ENCODE measurements at regions not wholly inside any gene's neighbourhood (a gene's known extent, or its start where the extent isn't known, plus 50 kb on each side); places are given as distances from the start of the nearest gene placed in this dataset.
"Not testable (repeated sequence)": the region's sequence is repeated elsewhere in the genome, so short reads cannot be mapped to it uniquely, and the experiment has no call there.

- DNase-seq = no peak
Measured at GRCh38 chr5:102554082-102554481, 55.3 kb upstream of the SLCO6A1 start.

- no peak for DNase-seq
Measured at GRCh38 chr5:102554728-102555127, 55.9 kb upstream of the SLCO6A1 start.

GRCh38 chr5:102561894-102562760 lies 63.3 kb upstream of the SLCO6A1 start:
- no peak for DNase-seq

- DNase-seq = no peak
Measured at GRCh38 chr5:102570747-102571146, 71.9 kb upstream of the SLCO6A1 start.

DNA sequence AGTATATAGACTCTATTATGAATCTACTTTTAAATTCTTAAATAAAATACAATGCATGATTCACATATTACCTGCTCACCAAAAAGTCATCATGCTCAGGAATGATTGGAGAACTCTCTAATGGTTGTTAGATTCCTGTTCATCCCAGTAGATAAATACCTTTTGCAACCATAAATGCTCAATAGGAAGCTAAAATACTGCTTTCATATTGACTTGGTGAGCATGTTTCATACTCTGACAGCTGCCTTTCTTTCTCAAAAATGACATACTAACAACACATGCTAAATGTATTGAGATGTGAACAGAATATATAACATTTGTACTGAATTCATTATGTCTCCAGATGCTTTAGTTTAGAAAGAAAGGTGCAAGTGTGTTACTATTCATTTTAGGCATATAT lies 79.6 kb upstream of the SLCO6A1 start:
- no peak for DNase-seq

GRCh38 chr5:102579379-102579778 lies 80.6 kb upstream of the SLCO6A1 start:
- no peak for DNase-seq

DNA sequence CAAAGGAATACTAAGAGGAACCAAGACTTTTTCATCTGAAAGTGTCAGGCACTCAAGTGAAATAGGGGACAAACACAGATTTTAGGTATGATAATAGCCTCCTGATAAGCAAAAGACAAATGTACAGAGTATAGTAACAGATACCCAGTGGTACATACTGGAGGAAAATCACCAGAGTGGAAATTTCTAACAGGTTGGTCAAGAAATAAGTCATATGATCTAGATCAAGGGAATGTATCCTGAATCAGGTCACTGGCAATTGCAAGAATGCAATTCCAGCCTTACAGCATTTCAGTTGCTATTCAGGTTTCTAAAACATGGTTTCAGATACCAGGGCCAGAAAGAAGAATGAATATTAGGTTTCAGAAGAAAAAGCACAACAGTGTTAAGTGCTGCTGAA lies 82.2 kb upstream of the SLCO6A1 start:
- DNase-seq = no peak

DNA sequence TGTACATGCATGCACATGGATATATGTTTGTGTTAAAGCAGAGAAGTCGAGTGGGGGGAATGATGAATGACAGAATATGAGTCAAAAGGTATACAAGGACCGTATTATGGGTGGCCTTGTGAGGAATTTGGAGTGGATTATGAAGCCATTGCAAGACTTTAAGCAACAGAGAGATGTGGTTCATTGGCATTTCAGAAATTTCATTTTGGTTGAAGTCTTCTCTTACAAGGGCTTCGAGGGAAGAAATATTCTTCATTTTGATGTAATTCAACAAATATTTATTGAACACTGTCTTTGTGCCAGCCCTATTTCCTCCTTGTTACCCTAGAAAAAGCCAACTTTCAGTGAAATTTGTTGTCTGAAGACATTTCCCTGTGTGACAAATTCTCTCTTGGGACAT lies 83.9 kb upstream of the SLCO6A1 start:
- DNase-seq = no peak

- no peak for DNase-seq
Measured at GRCh38 chr5:102583276-102584124, 84.7 kb upstream of the SLCO6A1 start.

DNA sequence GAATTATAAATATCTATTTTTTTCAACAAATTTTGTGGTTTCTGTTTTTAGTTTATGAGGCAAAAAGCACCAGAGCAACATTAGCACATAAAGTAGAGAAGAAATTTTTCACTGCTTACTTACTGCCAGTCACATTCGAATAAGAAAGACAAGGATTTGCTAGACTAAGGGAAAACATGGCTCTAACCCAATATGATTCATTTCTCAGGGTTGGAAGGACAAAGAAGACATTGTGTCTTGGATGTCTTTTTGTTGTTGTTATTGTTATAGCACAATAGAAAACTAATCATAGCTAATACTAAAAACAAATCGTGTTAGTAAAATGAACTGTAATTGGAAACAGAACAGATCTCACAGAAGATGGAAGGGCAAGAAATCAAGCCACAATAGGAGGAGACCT lies 90.9 kb upstream of the SLCO6A1 start:
- DNase-seq = no peak

- DNase-seq = no peak
Measured at GRCh38 chr5:102590467-102590866, 91.7 kb upstream of the SLCO6A1 start.

DNA sequence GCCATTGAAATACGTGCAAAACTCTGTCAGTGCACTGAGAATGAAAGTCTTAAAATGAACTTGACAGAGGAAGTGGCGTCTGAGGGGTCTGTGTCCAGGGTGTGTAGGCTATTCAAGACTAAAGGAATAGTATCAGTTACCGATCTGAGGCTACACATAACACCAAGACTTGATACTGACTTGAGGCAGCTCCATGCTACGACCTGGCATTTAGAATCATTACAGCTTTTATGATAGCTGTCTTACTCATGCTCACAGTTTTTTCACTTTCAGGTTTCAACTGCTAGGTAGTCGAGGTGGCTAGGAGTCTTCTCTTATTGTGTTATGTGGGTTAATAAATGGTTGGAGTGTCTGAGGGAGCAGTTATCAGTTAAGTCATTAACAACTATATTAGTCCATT lies 92.8 kb upstream of the SLCO6A1 start:
- no peak for DNase-seq

DNA sequence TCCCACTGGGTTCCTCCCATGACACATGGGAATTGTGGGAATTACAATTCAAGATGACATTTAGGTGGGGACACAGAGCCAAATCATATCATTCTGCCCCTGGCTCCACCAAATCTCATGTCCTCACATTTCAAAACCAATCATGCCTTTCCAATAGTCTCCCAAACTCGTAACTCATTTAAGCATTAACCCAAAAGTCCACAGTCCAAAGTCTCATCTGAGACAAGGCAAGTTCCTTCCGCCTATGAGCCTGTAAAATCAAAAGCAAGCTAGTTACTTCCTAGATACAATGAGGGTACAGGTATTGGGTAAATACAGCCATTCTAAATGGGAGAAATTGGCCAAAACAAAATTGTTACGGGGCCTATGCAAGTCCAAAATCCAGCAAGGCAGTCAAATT lies 93.8 kb upstream of the SLCO6A1 start:
- not testable (repeated sequence) for DNase-seq

DNA sequence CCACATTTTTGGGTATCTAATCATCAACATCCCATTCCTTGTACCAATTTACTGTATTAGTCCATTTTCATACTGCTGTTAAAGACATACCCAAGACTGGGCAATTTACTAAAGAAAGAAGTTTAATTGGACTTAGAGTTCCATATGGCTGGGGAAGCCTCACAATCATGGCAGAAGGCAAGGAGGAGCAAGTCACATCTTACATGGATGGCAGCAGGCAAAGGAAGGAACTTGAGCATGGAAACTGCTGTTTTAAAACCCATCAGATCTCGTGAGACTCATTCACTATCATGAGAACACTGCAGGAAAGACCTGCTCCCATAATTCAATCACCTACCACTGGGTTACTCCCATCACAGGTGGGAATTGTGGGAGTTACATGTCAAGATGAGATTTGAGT lies 95.4 kb upstream of the SLCO6A1 start:
- no peak for DNase-seq

DNA sequence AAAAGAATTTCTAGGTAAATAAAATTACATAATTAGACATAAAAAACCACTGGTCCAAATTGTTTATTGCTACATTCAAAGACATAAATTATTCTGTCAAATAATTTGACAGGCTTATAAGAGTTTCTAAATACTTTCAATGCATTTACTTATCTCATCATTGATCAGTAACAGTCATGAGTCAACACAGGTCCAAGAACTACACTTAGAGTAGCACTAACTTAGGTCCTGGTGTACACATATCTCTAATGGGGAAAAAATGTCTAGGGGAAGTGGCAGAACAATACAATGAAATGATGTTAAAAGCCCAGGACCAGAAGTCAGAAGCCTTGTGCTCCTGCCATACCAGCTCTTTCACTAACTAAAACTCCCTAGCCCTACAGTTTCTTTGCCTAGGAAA lies 96.5 kb upstream of the SLCO6A1 start:
- DNase-seq = no peak

GRCh38 chr5:102596113-102596512 lies 97.3 kb upstream of the SLCO6A1 start:
- no peak for DNase-seq

- DNase-seq = no peak
Measured at GRCh38 chr5:102596951-102597350, 98.2 kb upstream of the SLCO6A1 start.

- DNase-seq = no peak
Measured at GRCh38 chr5:102599289-102599688, 100.5 kb upstream of the SLCO6A1 start.

- no peak for DNase-seq
Measured at GRCh38 chr5:102600964-102601363, 102.2 kb upstream of the SLCO6A1 start.

DNA sequence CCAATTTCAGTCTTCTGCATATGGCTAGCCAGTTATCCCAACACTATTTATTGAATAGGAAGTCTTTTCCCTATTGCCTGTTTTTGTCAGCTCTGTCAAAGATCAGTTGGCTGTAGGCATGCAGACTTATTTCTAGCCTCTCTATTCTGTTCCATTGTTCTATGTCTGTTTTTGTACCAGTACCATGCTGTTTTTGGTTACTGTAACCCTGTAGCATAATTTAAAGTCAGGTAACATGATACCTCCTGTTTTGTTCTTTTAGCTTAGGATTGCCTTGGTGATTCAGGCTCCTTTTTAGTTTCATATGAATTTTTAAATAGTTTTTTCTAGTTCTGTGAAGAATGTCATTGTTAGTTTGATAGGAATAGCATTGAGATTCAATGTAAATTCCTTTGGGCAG lies 104.9 kb upstream of the SLCO6A1 start:
- DNase-seq = no peak

- DNase-seq = no peak
Measured at GRCh38 chr5:102608414-102608813, 109.6 kb upstream of the SLCO6A1 start.

DNA sequence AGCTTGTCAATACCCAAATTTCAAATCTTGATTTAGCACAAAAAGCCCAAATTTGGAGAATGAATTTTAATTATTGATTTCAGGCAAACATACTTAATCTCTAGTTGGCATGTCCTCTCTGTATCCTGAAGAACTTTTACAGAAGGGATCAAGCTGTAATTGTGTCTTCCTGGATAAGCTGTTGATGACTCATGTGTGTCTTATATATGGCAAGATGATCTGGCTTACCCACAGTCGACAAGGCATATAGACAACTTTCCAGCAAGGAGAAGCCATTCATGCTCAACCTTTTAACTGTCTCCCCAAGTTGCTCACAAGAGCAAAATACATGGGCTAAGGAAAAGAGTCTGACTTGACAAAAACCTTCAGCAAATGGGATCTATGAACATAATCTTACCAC lies 112.5 kb upstream of the SLCO6A1 start:
- no peak for DNase-seq

GRCh38 chr5:102613661-102614060 lies 114.9 kb upstream of the SLCO6A1 start:
- no peak for DNase-seq

Data from CD4-positive, alpha-beta T cell treated with Interleukin-4 for 4 hours (primary cell).